ENCODE measurements at regions not wholly inside any gene's neighbourhood (a gene's known extent, or its start where the extent isn't known, plus 50 kb on each side); places are given as distances from the start of the nearest gene placed in this dataset.
A peak's percentile ranks its signal among the peaks of the same experiment; 100 is the strongest.

DNA sequence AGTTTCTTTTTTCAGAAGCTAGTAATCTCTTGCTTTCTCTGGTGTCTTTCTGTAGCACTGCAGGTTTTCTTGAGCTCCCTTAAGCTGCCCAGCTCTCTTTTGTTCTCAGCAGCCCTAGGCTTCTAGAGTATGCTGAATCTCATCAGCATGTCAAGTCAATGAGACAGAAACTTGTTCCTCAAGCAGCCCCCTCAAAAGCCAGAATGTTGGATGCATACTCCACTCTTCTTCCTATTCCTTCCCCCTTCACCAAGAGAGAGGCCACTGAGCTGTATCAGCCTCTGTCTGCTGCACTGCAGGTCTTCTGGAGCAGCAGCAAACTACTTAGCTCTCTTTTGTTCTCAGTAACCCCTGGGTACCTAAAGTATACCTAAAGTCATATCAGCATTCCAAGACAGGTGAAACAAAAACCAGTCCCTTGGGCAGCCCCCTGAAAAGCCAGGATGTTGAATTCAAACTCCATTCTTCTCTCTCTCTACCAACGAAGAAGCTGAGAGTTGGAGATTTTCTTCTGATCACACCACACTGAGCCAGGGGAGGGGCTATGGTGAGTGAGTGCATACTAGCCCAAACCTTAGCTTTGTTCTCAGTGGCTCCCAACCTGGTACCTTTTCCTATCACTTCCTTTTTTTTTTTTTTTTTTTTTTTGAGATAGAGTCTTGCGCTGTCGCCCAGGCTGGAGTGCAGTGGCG is 73.3 kb upstream of the WAC start:
- Histone ChIP-seq H3K4me1 (no peaks in the 10 kb centered on the region), H3K4me3 (no peak overlapping the region), H3K27me3 (no peaks in the 10 kb centered on the region), H3K36me3 (no peaks in the 10 kb centered on the region), H3K9me3 (no peaks in the 10 kb centered on the region), H3K27ac (no peak overlapping the region)
- DNase-seq (no peak), ATAC-seq (no peak)
- WGBS (ENCODE audit: insufficient coverage, low coverage, low lambda C conversion rate, missing lambda C conversion rate), result 20% methylated on average over 1 of the region's 4 CpGs
- intact Hi-C loops (cut with DNase I), result no loop called here
- TF ChIP-seq CTCF (IDR thresholded peaks at IDR 0.05) (no peak), POLR2A (IDR thresholded peaks at IDR 0.05) (no peak)

DNA sequence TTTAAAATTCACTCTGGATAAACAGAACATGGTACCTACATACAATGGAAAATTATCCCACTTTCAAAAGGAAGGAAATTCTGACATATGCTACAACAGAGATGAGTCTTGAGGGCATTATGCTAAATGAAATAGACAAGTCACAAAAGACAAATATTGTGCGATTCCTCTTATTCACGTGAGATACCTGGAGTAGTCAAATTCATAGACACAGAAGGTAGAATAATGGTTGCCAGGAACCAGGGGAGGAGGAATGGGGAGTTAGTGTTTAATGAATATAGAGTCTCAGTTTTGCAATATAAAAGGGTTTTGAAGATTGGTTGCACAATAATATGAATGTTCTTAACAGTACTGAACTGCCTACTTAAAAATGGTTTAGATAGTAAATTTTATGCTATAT is 69.8 kb upstream of the WAC start:
- 67% methylated on average over 2 of the region's 2 CpGs for WGBS (ENCODE audit: insufficient coverage, low coverage, low lambda C conversion rate, missing lambda C conversion rate)
- no peak for DNase-seq

GRCh38 chr10:28463676-28464395 is 69.1 kb upstream of the WAC start:
- no peaks in the 10 kb centered on the region for H3K4me1 ChIP-seq
- no peak overlapping the region for H3K4me3 ChIP-seq
- no peaks in the 10 kb centered on the region for H3K9me3 ChIP-seq
- H3K36me3 ChIP-seq, result no peaks in the 10 kb centered on the region
- TF ChIP-seq CTCF (IDR thresholded peaks at IDR 0.05), result no peak
- TF ChIP-seq POLR2A (IDR thresholded peaks at IDR 0.05), result no peak
- intact Hi-C loops (cut with DNase I), result no loop called here
- H3K27me3 ChIP-seq, result no peaks in the 10 kb centered on the region
- no peak overlapping the region for H3K27ac ChIP-seq
- 64% methylated on average over 8 of the region's 9 CpGs for WGBS (ENCODE audit: insufficient coverage, low coverage, low lambda C conversion rate, missing lambda C conversion rate)
- DNase-seq, result no peak
- peak in 2 of 4 donors; percentile 34 to 35 for ATAC-seq

More for the DNA sequence above, 69.8 kb upstream of the WAC start:
- ATAC-seq, result no peak
- H3K27ac ChIP-seq, result no peak overlapping the region
- H3K4me3 ChIP-seq, result no peak overlapping the region
- intact Hi-C loops (cut with DNase I), result no loop called here
- TF ChIP-seq POLR2A (IDR thresholded peaks at IDR 0.05) (no peak), CTCF (IDR thresholded peaks at IDR 0.05) (no peak)
- H3K4me1 ChIP-seq, result no peaks in the 10 kb centered on the region
- H3K9me3 ChIP-seq, result no peaks in the 10 kb centered on the region
- no peaks in the 10 kb centered on the region for H3K27me3 ChIP-seq
- H3K36me3 ChIP-seq, result no peaks in the 10 kb centered on the region

GRCh38 chr10:28467615-28468014 is 65.3 kb upstream of the WAC start:
- Histone ChIP-seq H3K36me3 (no peaks in the 10 kb centered on the region), H3K27ac (no peak overlapping the region), H3K27me3 (no peaks in the 10 kb centered on the region), H3K9me3 (no peaks in the 10 kb centered on the region), H3K4me1 (no peaks in the 10 kb centered on the region), H3K4me3 (no peak overlapping the region)
- ATAC-seq (no peak), DNase-seq (no peak)
- 78% methylated on average over 4 of the region's 5 CpGs for WGBS (ENCODE audit: insufficient coverage, low coverage, low lambda C conversion rate, missing lambda C conversion rate)
- intact Hi-C loops (cut with DNase I), result no loop called here
- TF ChIP-seq CTCF (IDR thresholded peaks at IDR 0.05) (no peak), POLR2A (IDR thresholded peaks at IDR 0.05) (no peak)
